HG03571 (cell line): ENCODE measurements at regions not wholly inside any gene's neighbourhood (a gene's known extent, or its start where the extent isn't known, plus 50 kb on each side); places are given as distances from the start of the nearest gene placed in this dataset.

Experiments used
- ATAC-seq: cut with Tn5 transposase; IDR thresholded peaks from one replicate; pipeline ENCODE4 v1.9.1; 2021; ENCODE audit not compliant: unreplicated experiment

DNA sequence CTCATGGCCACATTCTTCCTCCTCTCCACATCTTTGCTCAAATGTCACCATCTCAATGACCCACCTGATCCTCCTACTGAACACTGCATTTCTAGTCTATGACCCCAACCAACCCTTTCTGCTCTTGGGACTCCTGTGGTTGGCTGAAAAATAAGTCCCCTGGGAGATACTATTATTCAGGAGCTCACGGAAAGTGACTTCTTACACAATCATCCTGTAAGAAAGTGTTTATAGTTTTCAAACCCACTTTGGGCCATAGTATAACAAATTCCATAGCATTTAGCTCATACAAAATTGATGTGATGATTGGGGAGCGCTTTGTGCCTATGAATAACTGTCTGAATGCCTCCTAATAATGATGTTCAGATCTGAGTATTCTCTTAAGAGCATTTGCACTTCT is 161.4 kb upstream of the HS3ST1 start:
- no peak for ATAC-seq

DNA sequence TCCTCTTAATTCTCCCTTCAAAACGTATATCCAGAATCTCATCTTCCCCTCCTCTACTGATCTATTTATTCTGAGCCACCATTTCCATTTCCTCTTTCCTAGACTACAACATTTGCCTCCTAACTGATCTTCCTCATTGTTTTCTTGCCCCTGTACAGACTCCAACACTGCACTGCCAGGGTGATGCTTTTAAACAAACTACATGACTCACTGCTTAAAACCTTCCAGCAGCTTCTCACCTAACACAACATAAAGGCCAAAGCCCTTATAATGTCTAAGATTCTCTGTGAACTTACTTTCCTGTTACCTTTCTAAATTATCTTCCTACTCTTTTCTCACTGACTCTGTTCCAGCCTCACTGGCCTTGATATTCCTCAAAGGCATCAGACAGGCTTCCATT is 161.0 kb upstream of the HS3ST1 start:
- no peak for ATAC-seq

DNA sequence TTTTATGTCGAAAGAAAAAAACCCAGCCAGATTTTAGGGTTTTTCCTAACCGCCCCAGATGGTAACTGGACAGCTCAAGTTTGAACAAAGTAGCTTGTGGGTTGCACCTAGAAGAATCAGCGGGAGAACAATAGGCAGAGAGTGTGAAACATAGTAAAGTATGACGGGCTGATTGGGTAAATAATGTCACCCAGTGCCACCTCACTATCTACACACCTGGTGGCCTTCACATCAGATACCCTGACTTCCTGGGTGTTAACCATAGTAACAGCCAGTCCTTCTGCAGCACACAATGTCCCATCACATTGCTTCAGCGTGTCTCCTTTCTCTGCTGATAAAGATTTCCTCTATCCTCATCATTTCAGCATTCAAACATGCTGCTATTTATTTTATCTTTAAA is 159.1 kb upstream of the HS3ST1 start:
- no peak for ATAC-seq

- ATAC-seq, result no peak
Observed at GRCh38 chr4:11585506-11585905, 156.8 kb upstream of the HS3ST1 start.

GRCh38 chr4:11568511-11568910 is 139.8 kb upstream of the HS3ST1 start:
- no peak for ATAC-seq

DNA sequence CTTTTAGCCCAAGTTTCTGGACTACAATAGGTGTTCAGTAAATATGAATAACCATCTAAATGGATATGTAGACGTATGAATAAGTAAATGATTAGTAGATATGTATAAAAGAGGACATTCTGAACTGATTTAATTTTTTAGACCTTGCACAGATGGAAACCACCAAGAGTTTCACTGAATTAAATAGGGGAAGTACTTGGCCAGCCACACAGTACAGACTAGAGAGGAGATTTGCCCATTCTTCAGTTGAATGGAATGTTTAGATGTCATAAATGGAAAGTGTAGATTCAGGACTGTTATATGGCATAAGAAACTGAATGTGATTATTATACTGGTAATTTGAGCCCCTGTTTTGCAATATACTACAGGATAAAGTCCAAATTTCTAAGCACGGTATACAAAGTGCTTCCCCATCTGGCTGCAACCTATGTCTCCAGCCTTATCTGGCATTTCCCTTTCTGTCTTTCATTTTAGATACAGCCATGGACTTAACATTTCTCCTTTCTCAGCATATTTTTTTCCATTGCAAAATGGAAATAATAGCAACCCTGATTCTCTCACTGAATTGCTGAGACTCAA is 137.8 kb upstream of the HS3ST1 start:
- ATAC-seq, result no peak

GRCh38 chr4:11565899-11566298 is 137.2 kb upstream of the HS3ST1 start:
- ATAC-seq, result no peak

DNA sequence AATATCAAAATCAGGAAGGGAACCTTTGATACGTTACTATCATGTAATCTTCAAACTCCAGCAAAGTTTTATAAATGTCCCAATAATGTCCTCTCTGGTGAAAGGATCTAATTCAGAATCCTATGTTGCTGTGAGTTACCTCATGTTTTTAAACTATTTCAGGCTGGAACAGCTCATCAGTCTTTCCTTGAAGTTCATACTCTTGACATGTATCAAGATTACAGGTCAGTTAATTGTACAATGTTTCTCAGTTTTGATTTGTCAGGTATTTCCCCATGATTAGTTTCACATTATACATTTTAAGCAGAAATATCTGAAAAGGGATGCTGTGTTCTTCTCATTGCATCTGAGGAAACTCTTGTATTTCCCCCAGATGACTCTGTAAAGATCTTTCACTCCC is 136.5 kb upstream of the HS3ST1 start:
- no peak for ATAC-seq

- no peak for ATAC-seq
Observed at GRCh38 chr4:11564021-11564420, 135.3 kb upstream of the HS3ST1 start.

- no peak for ATAC-seq
Observed at GRCh38 chr4:11549525-11549924, 120.8 kb upstream of the HS3ST1 start.

- ATAC-seq, result no peak
Observed at GRCh38 chr4:11548597-11549082, 119.9 kb upstream of the HS3ST1 start.

- ATAC-seq, result no peak
Observed at GRCh38 chr4:11546391-11547175, 117.9 kb upstream of the HS3ST1 start.

DNA sequence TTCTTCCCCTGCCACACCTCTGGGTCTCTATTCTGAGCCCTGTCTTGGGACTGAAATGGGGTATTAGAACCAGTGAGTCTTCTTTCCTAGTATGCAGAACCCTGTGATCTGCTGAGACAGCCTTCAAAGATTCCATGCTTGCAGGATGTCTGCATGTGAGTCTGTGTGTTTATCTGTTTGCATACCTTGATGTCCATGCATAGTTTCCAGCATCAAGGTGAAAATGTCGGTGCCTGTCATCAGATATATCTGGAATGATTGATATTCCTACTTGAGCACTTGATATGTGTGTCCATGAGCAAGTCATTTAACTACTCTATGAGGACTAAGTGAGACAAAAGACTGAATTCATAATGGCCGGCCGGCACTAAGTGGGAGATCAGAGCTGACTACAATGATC is 117.0 kb upstream of the HS3ST1 start:
- no peak for ATAC-seq

GRCh38 chr4:11544211-11544610 is 115.5 kb upstream of the HS3ST1 start:
- ATAC-seq, result no peak

GRCh38 chr4:11543706-11544105 is 115.0 kb upstream of the HS3ST1 start:
- ATAC-seq, result no peak

- ATAC-seq, result no peak
Observed at GRCh38 chr4:11542952-11543351, 114.3 kb upstream of the HS3ST1 start.

DNA sequence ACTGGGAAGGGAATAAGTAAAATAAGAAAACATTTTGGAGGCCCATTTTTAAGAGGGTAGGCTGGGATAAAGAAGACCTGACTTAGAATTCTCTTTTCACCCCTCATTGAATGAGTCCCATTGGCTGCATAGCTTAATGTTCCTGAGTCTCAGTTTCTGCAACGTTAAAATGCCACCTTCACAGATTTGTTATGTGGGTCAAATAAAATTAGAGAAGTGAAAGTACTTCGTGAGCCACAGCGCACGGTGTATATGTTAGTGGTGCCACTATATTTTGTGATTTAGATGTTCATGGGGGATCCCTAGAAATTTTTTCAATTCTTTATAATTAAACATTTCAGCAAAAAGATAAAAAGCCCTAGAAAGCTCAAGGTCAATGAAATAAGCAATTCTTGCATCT is 109.2 kb upstream of the HS3ST1 start:
- no peak for ATAC-seq

GRCh38 chr4:11535333-11535732 is 106.6 kb upstream of the HS3ST1 start:
- no peak for ATAC-seq

DNA sequence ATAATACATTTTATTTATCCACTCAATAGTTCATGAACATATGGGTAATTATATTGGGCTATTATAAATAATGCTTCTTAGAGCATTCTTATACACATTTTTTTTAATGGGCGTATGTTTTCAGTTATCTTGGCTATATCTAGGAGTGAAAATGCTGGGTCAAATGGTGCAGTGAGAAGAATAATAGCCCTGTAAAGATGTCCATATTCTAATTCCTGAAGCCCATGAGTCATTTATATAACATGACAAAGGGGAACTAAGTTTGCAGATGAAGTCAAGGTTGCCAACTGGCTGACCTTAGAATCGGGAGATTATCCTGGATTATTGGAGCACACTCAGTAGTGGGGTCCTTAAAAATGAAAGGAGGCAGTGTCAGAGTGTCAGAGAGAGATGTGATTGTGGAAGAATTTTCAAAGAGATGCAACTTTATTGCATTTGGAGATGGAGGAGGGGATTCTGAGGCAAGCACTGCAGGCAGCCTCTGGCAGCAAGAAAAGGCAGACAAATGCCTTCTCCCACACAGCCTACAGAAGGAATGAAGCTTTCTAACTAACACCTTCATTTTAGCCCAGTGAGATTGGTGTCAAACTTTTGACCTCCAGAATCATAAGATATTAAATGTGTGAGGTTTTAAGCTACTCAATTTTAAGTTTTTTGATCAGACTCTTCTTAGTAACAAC is 106.1 kb upstream of the HS3ST1 start:
- ATAC-seq, result no peak

DNA sequence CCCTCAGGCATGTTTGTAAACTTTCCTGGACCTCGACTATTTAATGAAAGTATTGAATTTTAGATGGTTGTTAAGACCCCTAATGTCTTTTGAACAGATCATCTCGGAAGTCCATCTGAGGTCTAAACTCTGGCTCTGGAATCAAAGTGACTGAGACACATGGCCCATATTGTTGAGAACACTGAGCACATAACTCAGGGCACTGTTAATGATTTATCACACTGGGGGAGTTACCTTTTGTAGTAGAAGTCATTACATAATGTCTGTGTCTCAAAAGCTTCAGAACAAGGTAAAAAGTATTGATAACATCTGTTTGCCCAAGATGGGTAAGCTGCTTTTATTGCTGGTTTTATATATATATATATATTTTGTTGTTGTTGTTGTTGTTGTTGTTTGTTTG is 103.4 kb upstream of the HS3ST1 start:
- no peak for ATAC-seq

- no peak for ATAC-seq
Observed at GRCh38 chr4:11529625-11530201, 101.0 kb upstream of the HS3ST1 start.

GRCh38 chr4:11525085-11525484 is 96.4 kb upstream of the HS3ST1 start:
- no peak for ATAC-seq
